Natural killer cell (primary cell): ENCODE measurements at regions not wholly inside any gene's neighbourhood (a gene's known extent, or its start where the extent isn't known, plus 50 kb on each side); places are given as distances from the start of the nearest gene placed in this dataset.

ENCODE experiments used
- ATAC-seq, 3 donors: fragments of 150-1000 bp in 2 of 3; fragments of 200-7000 bp in 1 of 3; cut with Tn5 transposase; 1 replicate in 1 of 3; 2 replicates in 2 of 3; pipeline ENCODE4 v1.10.0; 2021; ENCODE audit warnings: mild to moderate bottlenecking in 2 of 3, moderate library complexity in 2 of 3
- DNase-seq, 2 donors: peaks; one replicate each; pipeline versions ENCODE4 v3.0.0 to v3.0.0-alpha.2; 2013 to 2021; ENCODE audit warnings: mixed read lengths in 1 of 2
- H3K27ac ChIP-seq: one replicate; pipeline ENCODE4 v1.5.1; 2013; ENCODE audit warnings: mild to moderate bottlenecking, low read length
- H3K27me3 ChIP-seq: one replicate; pipeline ENCODE4 v1.6.1; 2013; ENCODE audit warnings: low read length; ENCODE audit not compliant: control insufficient read depth, insufficient read depth
- H3K36me3 ChIP-seq: one replicate; pipeline ENCODE4 v1.6.1; 2013; ENCODE audit warnings: low read length; ENCODE audit not compliant: control insufficient read depth, insufficient read depth
- H3K4me1 ChIP-seq: one replicate; pipeline ENCODE4 v1.6.1; 2013; ENCODE audit warnings: low read length; ENCODE audit not compliant: control insufficient read depth, insufficient read depth
- H3K4me3 ChIP-seq: one replicate; pipeline ENCODE4 v1.5.1; 2013; ENCODE audit warnings: low read length
- H3K9me3 ChIP-seq: one replicate; pipeline ENCODE4 v1.6.1; 2013; ENCODE audit warnings: low read length; ENCODE audit not compliant: control insufficient read depth, insufficient read depth
- H3K27ac Mint-ChIP-seq, 2 donors: one replicate each; pipeline ENCODE4 v1.8.0; 2022; ENCODE audit warnings: mild to moderate bottlenecking in 2 of 2, mixed read lengths in 2 of 2, moderate library complexity in 1 of 2
- H3K27me3 Mint-ChIP-seq, 2 donors: one replicate each; pipeline ENCODE4 v1.8.0; 2022; ENCODE audit warnings: low read depth in 2 of 2, mixed read lengths in 2 of 2
- H3K36me3 Mint-ChIP-seq: one replicate; pipeline ENCODE4 v1.8.0; 2022; ENCODE audit warnings: mixed read lengths
- H3K4me1 Mint-ChIP-seq, 2 donors: one replicate each; pipeline ENCODE4 v1.8.0; 2022; ENCODE audit warnings: mixed read lengths in 2 of 2
- H3K4me3 Mint-ChIP-seq: one replicate; pipeline ENCODE4 v1.8.0; 2022; ENCODE audit warnings: mild to moderate bottlenecking, moderate library complexity, mixed read lengths
- H3K9me3 Mint-ChIP-seq, 2 donors: one replicate each; pipeline ENCODE4 v1.8.0; 2022; ENCODE audit warnings: mixed read lengths in 2 of 2
- WGBS: methylation state at CpG from one replicate; pipeline ENCODE4 v1.1.7; 2013; ENCODE audit warnings: missing lambda C conversion rate; ENCODE audit not compliant: insufficient coverage; 5-methylcytosine and 5-hydroxymethylcytosine counted together
- intact Hi-C: fragments of 100-400 bp; cut with micrococcal nuclease; formaldehyde crosslinking; loops from one replicate; pipeline ENCODE4 v1.14.2; 2022
- TF ChIP-seq, protein P1 (sequence below): fragments of 200-600 bp; IDR thresholded peaks from one replicate; pipeline ENCODE4 v1.8.0; 2022; ENCODE audit warnings: antibody characterized with exemption

DNA sequence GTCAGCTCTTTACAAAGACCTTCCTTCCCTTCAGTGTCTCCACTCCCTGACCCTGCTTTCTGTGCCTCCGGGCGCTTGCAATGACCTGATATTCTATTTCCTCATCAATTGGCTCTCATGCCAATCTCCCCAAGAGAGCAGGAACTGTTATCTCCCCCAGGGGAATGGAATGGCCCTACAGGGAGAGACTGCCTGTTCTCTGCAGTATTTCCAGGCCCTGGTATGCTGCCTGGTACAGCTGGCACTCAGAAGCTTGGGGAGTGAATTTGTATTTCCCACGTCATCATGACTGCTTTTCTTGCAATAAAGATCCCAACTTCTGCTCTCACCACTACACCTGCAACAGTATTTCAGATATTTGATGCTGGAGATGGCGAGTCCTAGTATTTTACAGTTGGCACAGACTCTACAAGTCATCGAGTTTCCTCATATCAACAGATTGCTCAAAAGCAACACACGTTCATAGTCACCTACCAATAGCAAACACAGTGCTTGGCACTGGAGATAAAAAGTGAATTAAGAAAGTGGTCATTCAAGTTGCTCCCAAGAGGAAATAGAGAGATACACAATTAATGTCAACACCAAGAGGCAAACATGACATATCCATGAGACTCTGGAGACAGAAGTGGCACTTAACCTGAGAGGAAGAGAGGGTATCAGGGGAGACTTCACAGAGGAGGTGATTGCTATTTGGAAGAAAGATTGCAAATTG lies 90.5 kb upstream of the EGFL6 start:
- Histone ChIP-seq H3K9me3 (no peaks in the 10 kb centered on the region), H3K4me3 (no peak overlapping the region), H3K4me1 (peaks cover 16% of the 10 kb centered on the region), H3K36me3 (no peaks in the 10 kb centered on the region), H3K27me3 (no peaks in the 10 kb centered on the region), H3K27ac (no peak overlapping the region)
- peaks cover 0 to 18% of the 10 kb centered on the region in 2 donors for H3K27me3 Mint-ChIP-seq
- no peak for DNase-seq
- H3K4me1 Mint-ChIP-seq, result peaks cover 24 to 25% of the 10 kb centered on the region in 2 donors
- H3K36me3 Mint-ChIP-seq, result no peaks in the 10 kb centered on the region
- intact Hi-C loops, result no loop called here
- peaks cover 0 to 3% of the 10 kb centered on the region in 2 donors for H3K9me3 Mint-ChIP-seq
- H3K27ac Mint-ChIP-seq, result no peak overlapping the region
- ATAC-seq, result no peak
- no peak overlapping the region for H3K4me3 Mint-ChIP-seq
- TF ChIP-seq, protein P1, sequence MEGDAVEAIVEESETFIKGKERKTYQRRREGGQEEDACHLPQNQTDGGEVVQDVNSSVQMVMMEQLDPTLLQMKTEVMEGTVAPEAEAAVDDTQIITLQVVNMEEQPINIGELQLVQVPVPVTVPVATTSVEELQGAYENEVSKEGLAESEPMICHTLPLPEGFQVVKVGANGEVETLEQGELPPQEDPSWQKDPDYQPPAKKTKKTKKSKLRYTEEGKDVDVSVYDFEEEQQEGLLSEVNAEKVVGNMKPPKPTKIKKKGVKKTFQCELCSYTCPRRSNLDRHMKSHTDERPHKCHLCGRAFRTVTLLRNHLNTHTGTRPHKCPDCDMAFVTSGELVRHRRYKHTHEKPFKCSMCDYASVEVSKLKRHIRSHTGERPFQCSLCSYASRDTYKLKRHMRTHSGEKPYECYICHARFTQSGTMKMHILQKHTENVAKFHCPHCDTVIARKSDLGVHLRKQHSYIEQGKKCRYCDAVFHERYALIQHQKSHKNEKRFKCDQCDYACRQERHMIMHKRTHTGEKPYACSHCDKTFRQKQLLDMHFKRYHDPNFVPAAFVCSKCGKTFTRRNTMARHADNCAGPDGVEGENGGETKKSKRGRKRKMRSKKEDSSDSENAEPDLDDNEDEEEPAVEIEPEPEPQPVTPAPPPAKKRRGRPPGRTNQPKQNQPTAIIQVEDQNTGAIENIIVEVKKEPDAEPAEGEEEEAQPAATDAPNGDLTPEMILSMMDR, result no peak
- WGBS, result 100% methylated on average over 3 of the region's 6 CpGs

DNA sequence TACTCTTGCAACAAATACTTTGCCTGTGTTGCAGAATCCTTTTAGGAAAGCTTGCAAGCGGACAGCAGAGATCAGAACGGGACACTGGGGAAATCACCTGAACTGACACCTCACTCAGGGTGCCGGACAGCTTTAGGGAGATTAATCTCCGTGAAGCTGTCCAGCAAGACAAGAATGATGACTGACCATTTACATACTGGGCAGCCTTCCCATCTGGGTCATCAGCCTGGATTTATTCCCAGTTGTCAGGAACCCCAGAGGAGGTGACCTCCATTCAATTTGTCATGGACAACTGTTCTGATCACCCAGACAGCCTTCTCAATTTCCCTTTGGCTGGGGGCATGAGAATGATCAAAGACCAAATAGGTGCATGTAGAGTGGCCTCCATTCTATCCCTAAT lies 93.0 kb upstream of the EGFL6 start:
- peaks cover 14% of the 10 kb centered on the region for H3K4me1 ChIP-seq
- peaks cover 0 to 3% of the 10 kb centered on the region in 2 donors for H3K9me3 Mint-ChIP-seq

DNA sequence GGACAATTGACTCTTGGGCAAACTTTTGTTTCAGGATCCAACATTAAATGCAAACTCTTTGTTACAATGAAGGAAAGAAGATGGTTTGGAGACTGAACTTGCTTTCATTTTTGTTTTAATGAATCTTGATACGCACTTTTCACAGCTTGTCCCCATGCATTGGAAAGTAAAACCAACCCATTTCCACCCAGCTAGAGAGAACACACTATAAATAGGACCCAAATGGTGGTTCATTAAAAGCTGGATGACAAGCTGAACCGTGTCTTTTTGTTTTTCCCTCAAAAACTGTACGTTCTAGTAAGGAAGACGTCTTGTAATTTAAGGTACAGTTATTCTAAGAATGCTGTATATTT lies 95.3 kb upstream of the EGFL6 start:
- Histone ChIP-seq H3K27ac (peak overlapping the region; percentile 97), H3K27me3 (no peaks in the 10 kb centered on the region), H3K36me3 (no peaks in the 10 kb centered on the region), H3K4me3 (peak overlapping the region; percentile 18), H3K9me3 (no peaks in the 10 kb centered on the region), H3K4me1 (peaks cover 14% of the 10 kb centered on the region)
- TF ChIP-seq, protein P1, result no peak
- Mint-ChIP-seq H3K27me3 (peaks cover 0 to 19% of the 10 kb centered on the region in 2 donors), H3K4me3 (peak overlapping the region; percentile 75), H3K27ac (peak overlapping the region; percentile 91 to 92), H3K36me3 (no peaks in the 10 kb centered on the region), H3K4me1 (peaks cover 25 to 31% of the 10 kb centered on the region in 2 donors), H3K9me3 (peaks cover 0 to 3% of the 10 kb centered on the region in 2 donors)
- ATAC-seq (peak; percentile 75 to 84 (median 82)), DNase-seq (peak in 1 of 2 donors; percentile 40)
- intact Hi-C loops, result no loop called here
- no CpG with 5 or more reads among the region's 4 CpGs for WGBS

More for the DNA sequence above, 93.0 kb upstream of the EGFL6 start:
- intact Hi-C loops, result no loop called here
- Histone ChIP-seq H3K4me3 (no peak overlapping the region), H3K27me3 (no peaks in the 10 kb centered on the region), H3K9me3 (no peaks in the 10 kb centered on the region), H3K27ac (no peak overlapping the region), H3K36me3 (no peaks in the 10 kb centered on the region)
- TF ChIP-seq, protein P1, result no peak
- no peak for DNase-seq
- no peak for ATAC-seq
- H3K4me3 Mint-ChIP-seq, result no peak overlapping the region
- peaks cover 0 to 20% of the 10 kb centered on the region in 2 donors for H3K27me3 Mint-ChIP-seq
- no peak overlapping the region for H3K27ac Mint-ChIP-seq
- WGBS, result 98% methylated on average over 4 of the region's 4 CpGs
- H3K4me1 Mint-ChIP-seq, result peaks cover 21 to 27% of the 10 kb centered on the region in 2 donors
- H3K36me3 Mint-ChIP-seq, result no peaks in the 10 kb centered on the region
